HEK293 (cell line): ENCODE measurements at regions not wholly inside any gene's neighbourhood (a gene's known extent, or its start where the extent isn't known, plus 50 kb on each side); places are given as distances from the start of the nearest gene placed in this dataset.

Source experiments
- CTCF ChIA-PET: fragments of 350-600 bp; formaldehyde crosslinking; extraction: SDS; loops from one replicate; lab custom pipeline; 2021; ENCODE audit warnings: antibody characterized with exemption; lab: Yijun Ruan, JAX
- POLR2A ChIA-PET: fragments of 300-600 bp; formaldehyde crosslinking; extraction: SDS; loops from one replicate; lab custom pipeline; 2020; ENCODE audit warnings: antibody characterized with exemption, inconsistent platforms; lab: Yijun Ruan, JAX
- H3K27ac ChIP-seq: fragments of 200-500 bp; sonication (Bioruptor generic); 2 replicates; pipeline ENCODE4 v1.5.1; 2014; ENCODE audit warnings: low read depth, low read length, control low read depth, inconsistent platforms; ENCODE audit errors: extremely low read depth
- H3K36me3 ChIP-seq, 2 experiments: fragments of 200-500 bp in 1 of 2; sonication (Bioruptor generic) in 1 of 2; 1 replicate in 1 of 2; 2 replicates in 1 of 2; pipeline ENCODE4 v1.5.1; 2014 to 2017; ENCODE audit warnings: inconsistent platforms in 2 of 2, low read length in 2 of 2; ENCODE audit not compliant: control insufficient read depth in 2 of 2, insufficient read depth in 1 of 2
- H3K4me1 ChIP-seq: fragments of 200-500 bp; sonication (Bioruptor generic); 2 replicates; pipeline ENCODE4 v1.5.1; 2014; ENCODE audit warnings: mild to moderate bottlenecking, low read length, inconsistent platforms; ENCODE audit not compliant: control insufficient read depth, insufficient read depth
- H3K4me3 ChIP-seq: 2 replicates; pipeline ENCODE4 v1.5.1; 2011; ENCODE audit warnings: low read depth, mild to moderate bottlenecking, control low read depth, low read length, moderate library complexity
- H3K9me3 ChIP-seq: fragments of 200-500 bp; sonication (Bioruptor generic); 2 replicates; pipeline ENCODE4 v1.5.1; 2014; ENCODE audit warnings: low read depth, low read length, inconsistent platforms; ENCODE audit not compliant: control insufficient read depth, insufficient read depth
- BCL11A ChIP-seq: fragments of 450-650 bp; formaldehyde crosslinking; IDR thresholded peaks from 2 replicates; pipeline ENCODE4 v1.5.1; 2016; ENCODE audit warnings: low read depth, missing biosample characterization, missing genetic modification characterization
- HOXC10 ChIP-seq: sonication (generic); formaldehyde crosslinking; IDR thresholded peaks from 2 replicates; pipeline ENCODE4 v1.8.1; 2023; ENCODE audit warnings: mild to moderate bottlenecking, missing genetic modification reagents
- HOXD13 ChIP-seq: sonication (generic); formaldehyde crosslinking; IDR thresholded peaks from 2 replicates; pipeline ENCODE4 v1.8.0; 2022; ENCODE audit warnings: missing genetic modification reagents, borderline replicate concordance
- KLF16 ChIP-seq: fragments of 450-650 bp; formaldehyde crosslinking; IDR thresholded peaks from 2 replicates; pipeline ENCODE4 v1.5.1; 2017; ENCODE audit warnings: missing biosample characterization, missing genetic modification characterization
- TRIM28 ChIP-seq: IDR thresholded peaks from 2 replicates; pipeline ENCODE4 v1.6.1; 2011; ENCODE audit warnings: low read length, control low read depth, borderline replicate concordance
- ZBTB17 ChIP-seq: fragments of 450-650 bp; formaldehyde crosslinking; IDR thresholded peaks from 2 replicates; pipeline ENCODE4 v1.5.1; 2016; ENCODE audit warnings: missing biosample characterization, missing genetic modification characterization
- ZBTB48 ChIP-seq: fragments of 450-650 bp; formaldehyde crosslinking; IDR thresholded peaks from 2 replicates; pipeline ENCODE4 v1.5.1; 2016; ENCODE audit warnings: missing biosample characterization, missing genetic modification characterization
- ZFHX2 ChIP-seq: fragments of 450-650 bp; formaldehyde crosslinking; conservative IDR thresholded peaks from 2 replicates; pipeline ENCODE4 v1.5.1; 2016; ENCODE audit warnings: missing biosample characterization, missing genetic modification characterization
- ZNF112 ChIP-seq: fragments of 450-650 bp; formaldehyde crosslinking; IDR thresholded peaks from 2 replicates; pipeline ENCODE4 v1.5.0; 2017; ENCODE audit warnings: missing biosample characterization, missing genetic modification characterization
- ZNF121 ChIP-seq: fragments of 450-650 bp; formaldehyde crosslinking; IDR thresholded peaks from 2 replicates; pipeline ENCODE4 v1.5.1; 2016; ENCODE audit warnings: missing biosample characterization, missing genetic modification characterization
- ZNF2 ChIP-seq: fragments of 450-650 bp; formaldehyde crosslinking; IDR thresholded peaks from 2 replicates; pipeline ENCODE4 v1.5.1; 2016; ENCODE audit warnings: missing biosample characterization, missing genetic modification characterization
- ZNF391 ChIP-seq: fragments of 450-650 bp; formaldehyde crosslinking; IDR thresholded peaks from 2 replicates; pipeline ENCODE4 v1.5.1; 2016; ENCODE audit warnings: low read depth, missing biosample characterization, missing genetic modification characterization, borderline replicate concordance
- ZNF394 ChIP-seq: fragments of 450-650 bp; formaldehyde crosslinking; IDR thresholded peaks from 2 replicates; pipeline ENCODE4 v1.5.1; 2016; ENCODE audit warnings: missing biosample characterization, missing genetic modification characterization, mild to moderate bottlenecking, moderate library complexity, borderline replicate concordance
- ZNF514 ChIP-seq: fragments of 450-650 bp; formaldehyde crosslinking; IDR thresholded peaks from 2 replicates; pipeline ENCODE4 v1.5.1; 2016; ENCODE audit warnings: missing biosample characterization, missing genetic modification characterization
- ZNF791 ChIP-seq: fragments of 450-650 bp; formaldehyde crosslinking; IDR thresholded peaks from 2 replicates; pipeline ENCODE4 v1.5.1; 2016; ENCODE audit warnings: missing biosample characterization, missing genetic modification characterization
- TF ChIP-seq, protein P1 (sequence below): fragments of 450-650 bp; formaldehyde crosslinking; IDR thresholded peaks from 2 replicates; pipeline ENCODE4 v1.5.1; 2016; ENCODE audit warnings: missing biosample characterization, missing genetic modification characterization, low read depth
- TF ChIP-seq, protein P2 (sequence below): fragments of 450-650 bp; formaldehyde crosslinking; IDR thresholded peaks from 2 replicates; pipeline ENCODE4 v1.5.1; 2016; ENCODE audit warnings: missing biosample characterization, missing genetic modification characterization
- TF ChIP-seq, protein P3 (sequence below): fragments of 450-650 bp; formaldehyde crosslinking; optimal IDR thresholded peaks from 2 replicates; pipeline ENCODE3; 2016; ENCODE audit warnings: missing biosample characterization, mild to moderate bottlenecking, missing genetic modification characterization
- TF ChIP-seq, protein P4 (sequence below): fragments of 450-650 bp; formaldehyde crosslinking; IDR thresholded peaks from 2 replicates; pipeline ENCODE4 v1.5.1; 2016; ENCODE audit warnings: missing biosample characterization, missing genetic modification characterization
- TF ChIP-seq, protein P5 (sequence below): fragments of 450-650 bp; formaldehyde crosslinking; IDR thresholded peaks from 2 replicates; pipeline ENCODE4 v1.5.1; 2016; ENCODE audit warnings: missing biosample characterization, missing genetic modification characterization
- TF ChIP-seq, protein P6 (sequence below): fragments of 450-650 bp; formaldehyde crosslinking; IDR thresholded peaks from 2 replicates; pipeline ENCODE4 v1.5.1; 2016; ENCODE audit warnings: missing biosample characterization, missing genetic modification characterization
- TF ChIP-seq, protein P7 (sequence below): fragments of 450-650 bp; formaldehyde crosslinking; IDR thresholded peaks from 2 replicates; pipeline ENCODE4 v1.5.1; 2016; ENCODE audit warnings: missing biosample characterization, missing genetic modification characterization

DNA sequence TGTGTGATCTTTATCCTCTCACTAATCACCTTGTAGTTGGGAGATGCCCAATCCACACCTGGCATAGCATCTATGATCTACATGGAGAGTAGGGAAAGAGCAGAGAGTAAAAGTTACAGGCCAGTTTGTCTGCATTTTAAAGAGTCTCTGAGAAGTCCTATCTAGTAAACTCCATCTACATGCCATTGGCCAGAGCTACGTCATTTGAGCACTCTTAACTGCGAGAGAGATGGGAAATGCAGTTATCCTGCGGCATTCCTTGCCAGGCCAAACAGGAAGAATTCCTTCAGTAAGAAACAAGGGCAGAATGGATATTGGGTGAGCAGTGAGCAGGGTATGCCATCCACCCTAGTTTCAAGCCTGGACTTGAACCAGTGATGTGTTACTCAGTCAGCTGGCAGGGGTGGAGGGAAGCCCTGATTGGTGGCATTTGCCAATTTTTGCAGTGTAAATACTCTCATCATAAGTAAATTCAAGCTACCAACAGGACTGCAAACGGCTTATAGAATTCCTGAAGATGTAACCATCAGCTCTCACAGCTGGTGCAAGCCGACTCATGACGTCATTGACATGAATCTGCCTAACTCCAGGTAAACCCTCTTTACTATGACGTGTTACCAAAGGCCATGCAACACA lies 156.8 kb upstream of the MSX2 start:
- peaks cover 11% of the 10 kb centered on the region for H3K4me1 ChIP-seq
- ChIA-PET CTCF (interaction anchor here (0.7 to 1.4 kb wide), 3 partner anchors 11 to 134 kb away, joined by 3 to 4 read pairs (median 3); no protein-coding TSS in a partner anchor), POLR2A (no interaction called here)
- H3K27ac ChIP-seq = no peak overlapping the region
- no peaks in the 10 kb centered on the region for H3K36me3 ChIP-seq
- H3K4me3 ChIP-seq = no peak overlapping the region
- TF ChIP-seq ZNF791 (tag by site-specific recombination) = no peak
- TF ChIP-seq BCL11A = no peak
- TF ChIP-seq ZNF112 (tag by site-specific recombination) = no peak
- no peak for TF ChIP-seq ZNF391
- TF ChIP-seq ZFHX2 (tag by site-specific recombination) = no peak
- TF ChIP-seq, protein P1, sequence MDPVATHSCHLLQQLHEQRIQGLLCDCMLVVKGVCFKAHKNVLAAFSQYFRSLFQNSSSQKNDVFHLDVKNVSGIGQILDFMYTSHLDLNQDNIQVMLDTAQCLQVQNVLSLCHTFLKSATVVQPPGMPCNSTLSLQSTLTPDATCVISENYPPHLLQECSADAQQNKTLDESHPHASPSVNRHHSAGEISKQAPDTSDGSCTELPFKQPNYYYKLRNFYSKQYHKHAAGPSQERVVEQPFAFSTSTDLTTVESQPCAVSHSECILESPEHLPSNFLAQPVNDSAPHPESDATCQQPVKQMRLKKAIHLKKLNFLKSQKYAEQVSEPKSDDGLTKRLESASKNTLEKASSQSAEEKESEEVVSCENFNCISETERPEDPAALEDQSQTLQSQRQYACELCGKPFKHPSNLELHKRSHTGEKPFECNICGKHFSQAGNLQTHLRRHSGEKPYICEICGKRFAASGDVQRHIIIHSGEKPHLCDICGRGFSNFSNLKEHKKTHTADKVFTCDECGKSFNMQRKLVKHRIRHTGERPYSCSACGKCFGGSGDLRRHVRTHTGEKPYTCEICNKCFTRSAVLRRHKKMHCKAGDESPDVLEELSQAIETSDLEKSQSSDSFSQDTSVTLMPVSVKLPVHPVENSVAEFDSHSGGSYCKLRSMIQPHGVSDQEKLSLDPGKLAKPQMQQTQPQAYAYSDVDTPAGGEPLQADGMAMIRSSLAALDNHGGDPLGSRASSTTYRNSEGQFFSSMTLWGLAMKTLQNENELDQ (tag by site-specific recombination) = no peak
- H3K9me3 ChIP-seq = no peaks in the 10 kb centered on the region

DNA sequence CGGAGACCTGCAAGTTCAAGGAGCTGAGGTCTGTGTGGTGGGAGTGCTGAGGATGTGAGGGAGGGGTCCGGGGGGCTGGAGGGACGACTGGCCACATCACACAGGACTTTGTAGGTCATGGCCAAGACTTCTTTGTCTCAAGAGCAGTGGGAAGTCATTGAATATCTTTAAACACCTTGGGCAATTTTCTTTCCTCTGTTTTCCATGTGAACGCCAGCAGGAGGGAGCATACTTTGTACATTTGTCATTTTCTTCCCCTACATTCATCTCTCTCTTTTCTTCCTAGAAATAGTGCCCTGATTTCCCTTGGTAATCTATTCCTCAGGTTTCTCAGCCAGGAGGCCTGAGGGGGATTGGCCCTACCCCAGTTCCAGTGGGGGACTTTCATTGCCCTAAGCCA lies 153.7 kb upstream of the MSX2 start:
- H3K4me3 ChIP-seq = no peak overlapping the region
- ChIA-PET CTCF (interaction anchor here (0.7 to 2.4 kb wide), 2 partner anchors 10 to 25 kb away, joined by 3 to 9 read pairs; no protein-coding TSS in a partner anchor), POLR2A (no interaction called here)
- no peak overlapping the region for H3K27ac ChIP-seq
- TF ChIP-seq ZNF121 (tag by site-specific recombination) = no peak
- TF ChIP-seq ZBTB17 = no peak
- no peak for TF ChIP-seq ZNF514 (tag by site-specific recombination)
- TF ChIP-seq ZBTB48 (tag by site-specific recombination) = no peak
- TF ChIP-seq ZNF391 = no peak
- TF ChIP-seq HOXD13 (CRISPR knock-in tag) = no peak
- TF ChIP-seq ZNF394 = no peak
- TF ChIP-seq, protein P2, sequence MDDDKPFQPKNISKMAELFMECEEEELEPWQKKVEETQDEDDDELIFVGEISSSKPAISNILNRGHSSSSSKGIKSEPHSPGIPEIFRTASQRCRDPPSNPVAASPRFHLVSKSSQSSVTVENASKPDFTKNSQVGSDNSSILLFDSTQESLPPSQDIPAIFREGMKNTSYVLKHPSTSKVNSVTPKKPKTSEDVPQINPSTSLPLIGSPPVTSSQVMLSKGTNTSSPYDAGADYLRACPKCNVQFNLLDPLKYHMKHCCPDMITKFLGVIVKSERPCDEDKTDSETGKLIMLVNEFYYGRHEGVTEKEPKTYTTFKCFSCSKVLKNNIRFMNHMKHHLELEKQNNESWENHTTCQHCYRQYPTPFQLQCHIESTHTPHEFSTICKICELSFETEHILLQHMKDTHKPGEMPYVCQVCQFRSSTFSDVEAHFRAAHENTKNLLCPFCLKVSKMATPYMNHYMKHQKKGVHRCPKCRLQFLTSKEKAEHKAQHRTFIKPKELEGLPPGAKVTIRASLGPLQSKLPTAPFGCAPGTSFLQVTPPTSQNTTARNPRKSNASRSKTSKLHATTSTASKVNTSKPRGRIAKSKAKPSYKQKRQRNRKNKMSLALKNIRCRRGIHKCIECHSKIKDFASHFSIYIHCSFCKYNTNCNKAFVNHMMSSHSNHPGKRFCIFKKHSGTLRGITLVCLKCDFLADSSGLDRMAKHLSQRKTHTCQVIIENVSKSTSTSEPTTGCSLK (tag by site-specific recombination) = no peak
- TF ChIP-seq ZNF2 = no peak
- no peak for TF ChIP-seq TRIM28
- TF ChIP-seq HOXC10 (CRISPR knock-in tag) = no peak
- TF ChIP-seq KLF16 (tag by site-specific recombination) = no peak
- TF ChIP-seq, protein P3, sequence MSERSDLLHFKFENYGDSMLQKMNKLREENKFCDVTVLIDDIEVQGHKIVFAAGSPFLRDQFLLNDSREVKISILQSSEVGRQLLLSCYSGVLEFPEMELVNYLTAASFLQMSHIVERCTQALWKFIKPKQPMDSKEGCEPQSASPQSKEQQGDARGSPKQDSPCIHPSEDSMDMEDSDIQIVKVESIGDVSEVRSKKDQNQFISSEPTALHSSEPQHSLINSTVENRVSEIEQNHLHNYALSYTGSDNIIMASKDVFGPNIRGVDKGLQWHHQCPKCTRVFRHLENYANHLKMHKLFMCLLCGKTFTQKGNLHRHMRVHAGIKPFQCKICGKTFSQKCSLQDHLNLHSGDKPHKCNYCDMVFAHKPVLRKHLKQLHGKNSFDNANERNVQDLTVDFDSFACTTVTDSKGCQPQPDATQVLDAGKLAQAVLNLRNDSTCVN (tag by site-specific recombination) = no peak
- TF ChIP-seq BCL11A = no peak
- TF ChIP-seq, protein P4, sequence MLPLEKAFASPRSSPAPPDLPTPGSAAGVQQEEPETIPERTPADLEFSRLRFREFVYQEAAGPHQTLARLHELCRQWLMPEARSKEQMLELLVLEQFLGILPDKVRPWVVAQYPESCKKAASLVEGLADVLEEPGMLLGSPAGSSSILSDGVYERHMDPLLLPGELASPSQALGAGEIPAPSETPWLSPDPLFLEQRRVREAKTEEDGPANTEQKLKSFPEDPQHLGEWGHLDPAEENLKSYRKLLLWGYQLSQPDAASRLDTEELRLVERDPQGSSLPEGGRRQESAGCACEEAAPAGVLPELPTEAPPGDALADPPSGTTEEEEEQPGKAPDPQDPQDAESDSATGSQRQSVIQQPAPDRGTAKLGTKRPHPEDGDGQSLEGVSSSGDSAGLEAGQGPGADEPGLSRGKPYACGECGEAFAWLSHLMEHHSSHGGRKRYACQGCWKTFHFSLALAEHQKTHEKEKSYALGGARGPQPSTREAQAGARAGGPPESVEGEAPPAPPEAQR (tag by site-specific recombination) = no peak
- TF ChIP-seq, protein P5, sequence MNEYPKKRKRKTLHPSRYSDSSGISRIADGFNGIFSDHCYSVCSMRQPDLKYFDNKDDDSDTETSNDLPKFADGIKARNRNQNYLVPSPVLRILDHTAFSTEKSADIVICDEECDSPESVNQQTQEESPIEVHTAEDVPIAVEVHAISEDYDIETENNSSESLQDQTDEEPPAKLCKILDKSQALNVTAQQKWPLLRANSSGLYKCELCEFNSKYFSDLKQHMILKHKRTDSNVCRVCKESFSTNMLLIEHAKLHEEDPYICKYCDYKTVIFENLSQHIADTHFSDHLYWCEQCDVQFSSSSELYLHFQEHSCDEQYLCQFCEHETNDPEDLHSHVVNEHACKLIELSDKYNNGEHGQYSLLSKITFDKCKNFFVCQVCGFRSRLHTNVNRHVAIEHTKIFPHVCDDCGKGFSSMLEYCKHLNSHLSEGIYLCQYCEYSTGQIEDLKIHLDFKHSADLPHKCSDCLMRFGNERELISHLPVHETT = no peak
- TF ChIP-seq, protein P6, sequence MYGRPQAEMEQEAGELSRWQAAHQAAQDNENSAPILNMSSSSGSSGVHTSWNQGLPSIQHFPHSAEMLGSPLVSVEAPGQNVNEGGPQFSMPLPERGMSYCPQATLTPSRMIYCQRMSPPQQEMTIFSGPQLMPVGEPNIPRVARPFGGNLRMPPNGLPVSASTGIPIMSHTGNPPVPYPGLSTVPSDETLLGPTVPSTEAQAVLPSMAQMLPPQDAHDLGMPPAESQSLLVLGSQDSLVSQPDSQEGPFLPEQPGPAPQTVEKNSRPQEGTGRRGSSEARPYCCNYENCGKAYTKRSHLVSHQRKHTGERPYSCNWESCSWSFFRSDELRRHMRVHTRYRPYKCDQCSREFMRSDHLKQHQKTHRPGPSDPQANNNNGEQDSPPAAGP (tag by site-specific recombination) = no peak
- TF ChIP-seq, protein P7, sequence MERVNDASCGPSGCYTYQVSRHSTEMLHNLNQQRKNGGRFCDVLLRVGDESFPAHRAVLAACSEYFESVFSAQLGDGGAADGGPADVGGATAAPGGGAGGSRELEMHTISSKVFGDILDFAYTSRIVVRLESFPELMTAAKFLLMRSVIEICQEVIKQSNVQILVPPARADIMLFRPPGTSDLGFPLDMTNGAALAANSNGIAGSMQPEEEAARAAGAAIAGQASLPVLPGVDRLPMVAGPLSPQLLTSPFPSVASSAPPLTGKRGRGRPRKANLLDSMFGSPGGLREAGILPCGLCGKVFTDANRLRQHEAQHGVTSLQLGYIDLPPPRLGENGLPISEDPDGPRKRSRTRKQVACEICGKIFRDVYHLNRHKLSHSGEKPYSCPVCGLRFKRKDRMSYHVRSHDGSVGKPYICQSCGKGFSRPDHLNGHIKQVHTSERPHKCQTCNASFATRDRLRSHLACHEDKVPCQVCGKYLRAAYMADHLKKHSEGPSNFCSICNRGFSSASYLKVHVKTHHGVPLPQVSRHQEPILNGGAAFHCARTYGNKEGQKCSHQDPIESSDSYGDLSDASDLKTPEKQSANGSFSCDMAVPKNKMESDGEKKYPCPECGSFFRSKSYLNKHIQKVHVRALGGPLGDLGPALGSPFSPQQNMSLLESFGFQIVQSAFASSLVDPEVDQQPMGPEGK (tag by site-specific recombination) = no peak
- peaks cover 18% of the 10 kb centered on the region for H3K4me1 ChIP-seq
- H3K36me3 ChIP-seq = no peaks in the 10 kb centered on the region
- no peaks in the 10 kb centered on the region for H3K9me3 ChIP-seq
